ENCODE measurements at regions not wholly inside any gene's neighbourhood (a gene's known extent, or its start where the extent isn't known, plus 50 kb on each side); places are given as distances from the start of the nearest gene placed in this dataset.
"Not testable (repeated sequence)": the region's sequence is repeated elsewhere in the genome, so short reads cannot be mapped to it uniquely, and the experiment has no call there.

- Histone ChIP-seq H3K27me3 (peaks cover 0 to 24% (median 0%) of the 10 kb centered on the region in 4 donors), H3K36me3 (no peaks in the 10 kb centered on the region), H3K27ac (no peak overlapping the region), H3K4me3 (no peak overlapping the region), H3K4me1 (no peaks in the 10 kb centered on the region), H3K9me3 (no peaks in the 10 kb centered on the region)
- no peak for TF ChIP-seq POLR2A (IDR thresholded peaks at IDR 0.05)
- TF ChIP-seq CTCF (IDR thresholded peaks at IDR 0.05) = no peak
- no peak for DNase-seq
- intact Hi-C loops (cut with DNase I) = no loop called here
- WGBS, 2 donors = no CpG with 5 or more reads among the region's 17 CpGs
Observed at GRCh38 chr14:105883066-105884005, 357.0 kb downstream of the TMEM121 start.

- intact Hi-C loops (cut with DNase I); H3K4me1 ChIP-seq; H3K27ac ChIP-seq; H3K36me3 ChIP-seq; H3K9me3 ChIP-seq; H3K4me3 ChIP-seq; DNase-seq: not testable (repeated sequence)
- peaks cover 0 to 24% (median 0%) of the 10 kb centered on the region in 4 donors for H3K27me3 ChIP-seq
- WGBS, 2 donors = no CpG with 5 or more reads among the region's 17 CpGs
Observed at GRCh38 chr14:105884192-105884807, 357.9 kb downstream of the TMEM121 start.

- H3K36me3 ChIP-seq = no peaks in the 10 kb centered on the region
- H3K27ac ChIP-seq = no peak overlapping the region
- no peaks in the 10 kb centered on the region for H3K9me3 ChIP-seq
- no peak overlapping the region for H3K4me3 ChIP-seq
- H3K4me1 ChIP-seq = no peaks in the 10 kb centered on the region
- intact Hi-C loops (cut with DNase I) = no loop called here
- TF ChIP-seq POLR2A (IDR thresholded peaks at IDR 0.05) = no peak
- no peak for TF ChIP-seq CTCF (IDR thresholded peaks at IDR 0.05)
- no peak for DNase-seq
- H3K27me3 ChIP-seq = peaks cover 0 to 19% (median 0%) of the 10 kb centered on the region in 4 donors
- 76 to 100% methylated on average over 5 to 9 of the region's 13 CpGs for WGBS, 2 donors
Observed at GRCh38 chr14:105884808-105885281, 358.5 kb downstream of the TMEM121 start.

- DNase-seq = no peak
- no peaks in the 10 kb centered on the region for H3K36me3 ChIP-seq
- H3K27me3 ChIP-seq = peaks cover 0 to 10% (median 0%) of the 10 kb centered on the region in 4 donors
- H3K4me1 ChIP-seq = no peaks in the 10 kb centered on the region
- no peaks in the 10 kb centered on the region for H3K9me3 ChIP-seq
- intact Hi-C loops (cut with DNase I) = no loop called here
- no peak overlapping the region for H3K27ac ChIP-seq
- 75 to 80% methylated on average over 2 to 5 of the region's 23 CpGs for WGBS, 2 donors
- no peak for TF ChIP-seq POLR2A (IDR thresholded peaks at IDR 0.05)
- no peak for TF ChIP-seq CTCF (IDR thresholded peaks at IDR 0.05)
- no peak overlapping the region for H3K4me3 ChIP-seq
Observed at GRCh38 chr14:105885561-105886320, 359.4 kb downstream of the TMEM121 start.

- DNase-seq; H3K4me3 ChIP-seq; H3K4me1 ChIP-seq; H3K9me3 ChIP-seq; H3K36me3 ChIP-seq; H3K27ac ChIP-seq; intact Hi-C loops (cut with DNase I); H3K27me3 ChIP-seq: not testable (repeated sequence)
- 14 to 55% methylated on average over 1 to 2 of the region's 4 CpGs for WGBS, 2 donors
Observed at GRCh38 chr14:105886791-105887191, 360.4 kb downstream of the TMEM121 start.
